Nephron (organoid): ENCODE measurements at regions not wholly inside any gene's neighbourhood (a gene's known extent, or its start where the extent isn't known, plus 50 kb on each side); places are given as distances from the start of the nearest gene placed in this dataset.
A peak's percentile ranks its signal among the peaks of the same experiment; 100 is the strongest.

Source experiments
- H3K27ac Mint-ChIP-seq, 3 experiments: 2 replicates each; pipeline ENCODE4 v1.8.0; 2020; ENCODE audit warnings: mixed read lengths in 3 of 3, mild to moderate bottlenecking in 2 of 3, moderate library complexity in 1 of 3
- H3K27me3 Mint-ChIP-seq: 2 replicates; pipeline ENCODE4 v1.8.0; 2021; ENCODE audit warnings: low read depth, mild to moderate bottlenecking, moderate library complexity, mixed read lengths
- H3K36me3 Mint-ChIP-seq: 2 replicates; pipeline ENCODE4 v1.8.0; 2020; ENCODE audit warnings: low read depth, mixed read lengths
- H3K4me1 Mint-ChIP-seq: 2 replicates; pipeline ENCODE4 v1.8.0; 2020; ENCODE audit warnings: mixed read lengths
- H3K4me3 Mint-ChIP-seq, 3 experiments: 2 replicates each; pipeline ENCODE4 v1.8.0; 2020; ENCODE audit warnings: mild to moderate bottlenecking in 3 of 3, mixed read lengths in 3 of 3, moderate library complexity in 2 of 3
- H3K9me3 Mint-ChIP-seq: 2 replicates; pipeline ENCODE4 v1.8.0; 2020; ENCODE audit warnings: mixed read lengths
- TF ChIP-seq, protein P1 (sequence below), 3 experiments: fragments of 200-600 bp; sonication (generic); IDR thresholded peaks; one replicate each; pipeline ENCODE4 v1.5.0; 2021; ENCODE audit warnings: antibody characterized with exemption in 3 of 3; ENCODE audit not compliant: unreplicated experiment in 3 of 3

DNA sequence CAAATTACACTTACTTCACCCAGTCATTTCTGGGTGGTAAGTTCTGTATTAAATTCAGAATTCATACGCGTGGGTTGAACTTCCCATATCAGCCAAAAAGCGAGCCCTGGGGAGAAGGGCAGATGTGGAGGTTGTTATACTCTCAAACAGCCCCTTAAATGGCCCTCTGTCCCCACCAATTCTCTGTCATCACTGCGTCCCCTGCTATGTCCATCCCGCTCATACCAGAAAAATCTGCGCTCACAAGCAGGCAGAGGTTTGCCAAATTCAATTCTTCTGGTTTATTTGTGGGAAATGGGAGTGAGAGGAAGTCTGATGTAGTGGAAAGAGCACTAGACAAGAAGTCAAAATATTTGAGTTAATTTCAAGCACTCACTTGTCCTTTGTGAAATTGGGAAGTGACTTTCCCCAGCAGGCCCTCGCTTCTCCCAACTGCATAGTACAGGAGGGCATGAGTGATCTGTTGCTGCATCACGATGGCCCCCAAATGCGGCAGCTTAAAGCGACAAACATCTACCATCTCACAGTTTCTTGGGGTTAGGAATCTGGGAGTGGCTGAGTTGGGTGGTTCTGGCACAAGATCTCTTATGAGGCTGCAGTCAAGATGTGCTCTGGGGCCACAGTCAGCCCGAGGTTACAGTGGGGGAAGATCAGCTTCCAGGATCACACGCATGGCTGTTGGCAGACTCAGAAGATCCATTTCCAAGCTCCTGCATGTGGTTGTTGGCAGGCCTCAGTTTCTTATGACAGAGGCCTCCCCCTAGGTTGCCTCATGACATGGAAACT is 67.7 kb downstream of the CPN2 start:
- Mint-ChIP-seq H3K36me3 (no peaks in the 10 kb centered on the region), H3K27ac (peak overlapping the region in 2 of 3 experiments; percentile 58 to 74), H3K9me3 (no peaks in the 10 kb centered on the region), H3K4me3 (peak overlapping the region in 1 of 3 experiments; percentile 8), H3K4me1 (peaks cover 54% of the 10 kb centered on the region), H3K27me3 (peaks cover 27% of the 10 kb centered on the region)
- TF ChIP-seq, protein P1, sequence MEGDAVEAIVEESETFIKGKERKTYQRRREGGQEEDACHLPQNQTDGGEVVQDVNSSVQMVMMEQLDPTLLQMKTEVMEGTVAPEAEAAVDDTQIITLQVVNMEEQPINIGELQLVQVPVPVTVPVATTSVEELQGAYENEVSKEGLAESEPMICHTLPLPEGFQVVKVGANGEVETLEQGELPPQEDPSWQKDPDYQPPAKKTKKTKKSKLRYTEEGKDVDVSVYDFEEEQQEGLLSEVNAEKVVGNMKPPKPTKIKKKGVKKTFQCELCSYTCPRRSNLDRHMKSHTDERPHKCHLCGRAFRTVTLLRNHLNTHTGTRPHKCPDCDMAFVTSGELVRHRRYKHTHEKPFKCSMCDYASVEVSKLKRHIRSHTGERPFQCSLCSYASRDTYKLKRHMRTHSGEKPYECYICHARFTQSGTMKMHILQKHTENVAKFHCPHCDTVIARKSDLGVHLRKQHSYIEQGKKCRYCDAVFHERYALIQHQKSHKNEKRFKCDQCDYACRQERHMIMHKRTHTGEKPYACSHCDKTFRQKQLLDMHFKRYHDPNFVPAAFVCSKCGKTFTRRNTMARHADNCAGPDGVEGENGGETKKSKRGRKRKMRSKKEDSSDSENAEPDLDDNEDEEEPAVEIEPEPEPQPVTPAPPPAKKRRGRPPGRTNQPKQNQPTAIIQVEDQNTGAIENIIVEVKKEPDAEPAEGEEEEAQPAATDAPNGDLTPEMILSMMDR (IDR thresholded peaks at IDR 0.05; ENCODE audit: unreplicated experiment in 3 of 3) = no peak

DNA sequence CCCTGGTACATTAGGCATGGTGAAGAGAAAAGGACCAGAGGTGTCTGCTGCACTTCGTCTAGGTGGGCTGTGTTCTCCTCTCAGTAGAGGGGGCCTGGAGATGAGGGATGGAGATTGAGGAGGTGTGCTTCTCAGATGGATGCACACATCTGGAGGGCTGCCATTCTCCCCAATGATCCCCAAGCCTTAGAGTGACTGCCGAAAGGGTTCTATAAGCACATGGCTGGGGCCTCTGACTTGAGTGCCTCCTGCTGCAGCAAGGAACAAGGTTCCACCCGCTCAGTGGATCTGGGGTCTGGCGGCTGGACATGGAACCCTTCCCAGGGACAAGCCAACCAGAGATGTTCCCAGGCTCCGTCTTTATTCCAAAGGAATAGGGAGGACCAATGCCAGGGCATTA is 66.8 kb downstream of the CPN2 start:
- peaks cover 4% of the 10 kb centered on the region for H3K9me3 Mint-ChIP-seq
- TF ChIP-seq, protein P1 (IDR thresholded peaks at IDR 0.05; ENCODE audit: unreplicated experiment in 3 of 3) = no peak
- no peaks in the 10 kb centered on the region for H3K36me3 Mint-ChIP-seq
- H3K4me1 Mint-ChIP-seq = peaks cover 48% of the 10 kb centered on the region
- H3K4me3 Mint-ChIP-seq = no peak overlapping the region
- peak overlapping the region in 1 of 3 experiments; percentile 27 for H3K27ac Mint-ChIP-seq
- H3K27me3 Mint-ChIP-seq = peaks cover 23% of the 10 kb centered on the region

GRCh38 chr3:194285024-194285849 is 65.9 kb downstream of the CPN2 start:
- H3K27me3 Mint-ChIP-seq = peaks cover 15% of the 10 kb centered on the region
- peaks cover 7% of the 10 kb centered on the region for H3K9me3 Mint-ChIP-seq
- TF ChIP-seq, protein P1 (IDR thresholded peaks at IDR 0.05; ENCODE audit: unreplicated experiment in 3 of 3) = no peak
- H3K36me3 Mint-ChIP-seq = peaks cover 3% of the 10 kb centered on the region
- no peak overlapping the region for H3K27ac Mint-ChIP-seq
- H3K4me3 Mint-ChIP-seq = no peak overlapping the region
- peaks cover 39% of the 10 kb centered on the region for H3K4me1 Mint-ChIP-seq

DNA sequence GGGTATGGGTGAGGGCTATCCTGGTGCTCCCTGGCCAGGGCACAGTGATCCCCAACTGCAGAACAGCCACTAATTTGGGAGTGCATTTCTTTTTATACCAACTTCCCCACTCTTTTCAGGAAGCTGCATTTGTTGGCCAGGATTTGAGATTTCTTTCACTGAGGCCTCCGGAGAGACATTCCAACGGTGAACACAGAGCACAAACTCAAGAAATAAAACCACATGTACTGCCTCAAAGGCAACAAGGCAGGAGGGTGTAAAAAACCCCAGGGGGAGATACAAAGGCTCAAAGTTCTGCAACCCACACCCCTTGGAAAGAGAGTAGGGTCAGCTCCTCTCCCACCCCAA is 65.3 kb downstream of the CPN2 start:
- Mint-ChIP-seq H3K36me3 (peaks cover 4% of the 10 kb centered on the region), H3K27ac (no peak overlapping the region), H3K27me3 (peaks cover 13% of the 10 kb centered on the region), H3K9me3 (peaks cover 9% of the 10 kb centered on the region), H3K4me3 (no peak overlapping the region), H3K4me1 (peaks cover 34% of the 10 kb centered on the region)
- TF ChIP-seq, protein P1 (IDR thresholded peaks at IDR 0.05; ENCODE audit: unreplicated experiment in 3 of 3) = no peak

DNA sequence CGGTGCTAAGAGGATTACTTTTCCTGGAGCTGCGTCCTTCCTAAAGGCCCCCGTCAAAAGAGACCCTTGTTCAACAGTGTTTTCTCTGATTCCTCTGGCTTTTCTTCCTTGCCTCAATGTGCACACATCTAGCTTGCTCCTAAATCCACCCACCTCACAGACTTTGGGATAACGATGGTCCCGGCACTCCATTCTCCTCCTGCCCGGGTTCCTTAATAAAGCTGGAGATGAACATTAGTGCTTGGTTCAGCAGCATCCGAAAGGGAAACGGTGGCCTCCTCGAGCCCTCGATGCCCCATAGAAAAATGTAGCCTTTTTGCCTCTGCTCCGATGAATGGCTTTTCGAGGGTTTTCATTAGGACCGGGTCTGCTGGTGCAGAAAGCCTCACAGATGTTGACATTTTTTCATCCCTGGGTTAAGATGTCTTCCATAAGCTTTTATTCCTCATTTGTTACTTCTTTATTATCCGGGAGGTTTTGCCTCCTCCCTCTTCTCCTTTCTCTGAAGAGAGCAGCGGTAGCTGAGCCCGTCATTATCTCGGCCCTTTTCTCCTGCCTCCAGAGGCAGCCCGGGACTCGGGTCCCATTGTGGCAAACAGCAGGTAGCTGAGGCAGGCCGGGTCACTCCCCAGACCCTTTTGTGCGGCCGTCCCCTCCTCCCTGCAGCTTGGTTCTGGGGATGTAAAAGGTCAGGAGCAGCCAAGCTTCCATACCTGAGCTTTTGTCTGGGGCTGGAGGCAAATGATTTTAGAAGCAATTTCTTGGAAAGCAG is 64.6 kb downstream of the CPN2 start:
- H3K36me3 Mint-ChIP-seq = peaks cover 5% of the 10 kb centered on the region
- TF ChIP-seq, protein P1 (IDR thresholded peaks at IDR 0.05; ENCODE audit: unreplicated experiment in 3 of 3) = no peak
- peaks cover 13% of the 10 kb centered on the region for H3K9me3 Mint-ChIP-seq
- no peak overlapping the region for H3K4me3 Mint-ChIP-seq
- H3K27ac Mint-ChIP-seq = no peak overlapping the region
- H3K4me1 Mint-ChIP-seq = peaks cover 26% of the 10 kb centered on the region
- H3K27me3 Mint-ChIP-seq = peaks cover 17% of the 10 kb centered on the region
